AG08396 (cell line): ENCODE measurements at regions not wholly inside any gene's neighbourhood (a gene's known extent, or its start where the extent isn't known, plus 50 kb on each side); places are given as distances from the start of the nearest gene placed in this dataset.
"Not testable (repeated sequence)": the region's sequence is repeated elsewhere in the genome, so short reads cannot be mapped to it uniquely, and the experiment has no call there.

Experiments used
- DNase-seq: peaks from one replicate; pipeline ENCODE4 v3.0.0; 2012; ENCODE audit warnings: low spot score, mixed read lengths

DNA sequence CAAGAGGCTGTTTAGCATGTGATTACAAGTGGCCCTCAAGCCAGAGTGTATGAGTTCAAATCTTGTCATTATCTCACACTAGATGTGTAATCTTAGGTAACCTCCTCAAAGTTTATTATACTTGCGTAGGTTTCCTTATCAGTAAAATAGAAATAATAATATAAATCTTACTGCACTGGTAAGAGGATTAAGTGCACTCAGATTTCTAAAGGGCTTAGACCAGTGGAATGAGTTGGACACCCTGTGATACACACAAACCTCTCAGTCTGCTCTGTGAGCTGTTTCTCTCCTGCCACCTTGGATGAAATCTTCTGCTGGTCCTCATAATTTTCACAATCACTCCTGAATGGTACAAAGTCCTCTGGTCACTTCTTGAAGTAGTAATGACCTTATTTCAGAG is 145.4 kb upstream of the ZNF516 start:
- no peak for DNase-seq

- DNase-seq = no peak
These were observed 139.5 kb upstream of the ZNF516 start for GRCh38 chr18:76634564-76634963.

- DNase-seq = no peak
These were observed 138.7 kb upstream of the ZNF516 start for GRCh38 chr18:76633588-76634269.

DNA sequence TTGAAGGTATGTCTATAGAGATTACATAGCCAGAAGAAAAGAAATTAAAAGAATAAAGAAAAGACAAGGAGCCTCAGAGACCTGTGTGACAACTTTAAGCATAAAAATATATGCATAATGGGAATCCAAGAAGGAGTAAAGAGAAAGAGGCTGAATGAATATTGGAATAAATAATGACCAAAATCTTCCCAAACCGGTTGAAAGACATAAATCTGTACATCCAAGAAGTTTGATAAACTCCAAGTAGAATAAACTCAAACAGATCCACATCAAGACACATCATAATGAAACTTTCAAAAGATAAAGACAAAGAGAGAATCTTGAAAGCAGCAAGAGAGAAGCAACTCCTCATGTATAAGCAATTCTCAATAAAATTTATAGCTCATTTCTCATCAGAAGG is 132.4 kb upstream of the ZNF516 start:
- no peak for DNase-seq

DNA sequence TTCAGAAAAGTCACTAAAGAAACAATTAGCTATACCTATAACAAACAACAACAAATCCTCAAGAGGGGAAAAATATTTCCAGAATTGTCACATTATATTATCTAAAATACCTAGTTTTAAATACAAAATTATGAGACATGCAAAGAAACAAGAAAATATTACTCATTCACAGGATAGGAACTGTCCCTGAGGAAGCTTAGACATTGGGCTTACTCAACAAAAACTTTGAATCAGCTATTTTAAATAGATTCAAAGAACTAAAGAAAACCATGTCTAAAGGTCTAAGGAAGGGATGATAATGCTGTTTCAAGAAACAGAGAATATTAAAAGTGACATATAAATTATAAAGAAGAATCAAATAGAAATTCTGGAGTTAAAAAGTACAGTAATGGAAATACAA is 131.9 kb upstream of the ZNF516 start:
- no peak for DNase-seq

DNA sequence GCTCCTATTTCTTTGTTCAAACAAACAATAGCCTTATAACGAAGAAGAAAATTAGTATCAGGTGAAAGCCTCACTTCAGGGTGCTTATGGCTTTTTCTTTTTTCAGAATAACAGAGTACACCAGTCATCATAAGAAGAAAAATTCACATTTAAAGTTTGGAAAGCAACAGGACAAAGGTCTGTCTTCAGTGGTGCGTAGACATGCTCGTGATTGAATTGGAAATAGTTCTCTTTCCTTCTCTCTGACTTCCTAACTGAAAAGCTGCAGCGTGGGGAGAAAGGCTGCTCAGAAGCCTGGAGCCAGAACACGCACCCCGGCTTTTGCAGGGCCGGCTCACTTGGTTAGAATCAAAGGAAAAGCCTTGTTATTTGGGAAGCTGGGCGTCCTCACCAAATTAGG is 127.6 kb upstream of the ZNF516 start:
- DNase-seq = no peak

- no peak for DNase-seq
These were observed 126.9 kb upstream of the ZNF516 start for GRCh38 chr18:76621782-76622495.

- DNase-seq = no peak
These were observed 126.2 kb upstream of the ZNF516 start for GRCh38 chr18:76621226-76621625.

DNA sequence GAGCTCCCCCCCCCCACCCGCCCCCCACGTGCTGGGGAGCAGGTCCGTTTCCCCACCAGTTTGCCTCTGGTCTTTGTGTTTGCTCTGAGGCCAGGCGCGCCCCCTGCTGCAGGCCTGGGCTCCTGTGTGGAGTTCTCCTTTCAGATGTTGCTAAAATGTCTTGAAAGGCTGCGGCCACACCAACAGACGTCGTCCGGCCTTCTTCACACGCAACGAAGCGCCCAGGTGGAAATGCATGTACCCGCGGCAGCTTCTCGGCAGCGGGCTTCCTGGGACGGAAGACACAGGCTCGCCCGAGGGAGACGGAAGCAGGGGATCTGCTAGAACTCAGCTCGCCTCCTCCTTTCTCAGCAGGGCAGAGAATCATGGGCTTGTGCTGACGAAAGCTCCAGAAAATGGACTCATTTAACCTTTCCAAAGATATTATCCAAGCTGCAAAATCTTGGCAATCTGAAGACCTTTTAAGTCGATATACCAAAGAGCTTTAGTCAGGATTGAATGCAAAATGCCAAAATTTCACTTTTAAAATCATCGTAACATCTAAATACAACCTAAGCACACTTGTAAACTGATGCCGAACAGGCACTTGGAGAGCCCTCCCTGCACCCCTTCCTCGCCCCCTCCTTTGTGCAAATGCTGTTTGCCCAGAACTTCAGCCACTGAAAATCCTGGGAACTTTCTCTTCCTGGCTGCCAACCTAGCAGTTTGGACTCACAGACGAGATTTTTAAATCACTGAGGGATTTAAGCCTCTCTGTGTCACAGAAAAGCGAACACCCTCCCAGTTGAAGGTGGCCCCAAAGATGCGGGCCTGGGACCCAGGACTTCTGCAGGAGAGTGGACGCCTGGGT is 125.5 kb upstream of the ZNF516 start:
- DNase-seq = peak; percentile 83

- peak; percentile 40 for DNase-seq
These were observed 124.7 kb upstream of the ZNF516 start for GRCh38 chr18:76619621-76620315.

- peak; percentile 34 for DNase-seq
These were observed 124.2 kb upstream of the ZNF516 start for GRCh38 chr18:76619261-76619620.

GRCh38 chr18:76618721-76619120 is 123.7 kb upstream of the ZNF516 start:
- no peak for DNase-seq

GRCh38 chr18:76616373-76616772 is 121.3 kb upstream of the ZNF516 start:
- no peak for DNase-seq

DNA sequence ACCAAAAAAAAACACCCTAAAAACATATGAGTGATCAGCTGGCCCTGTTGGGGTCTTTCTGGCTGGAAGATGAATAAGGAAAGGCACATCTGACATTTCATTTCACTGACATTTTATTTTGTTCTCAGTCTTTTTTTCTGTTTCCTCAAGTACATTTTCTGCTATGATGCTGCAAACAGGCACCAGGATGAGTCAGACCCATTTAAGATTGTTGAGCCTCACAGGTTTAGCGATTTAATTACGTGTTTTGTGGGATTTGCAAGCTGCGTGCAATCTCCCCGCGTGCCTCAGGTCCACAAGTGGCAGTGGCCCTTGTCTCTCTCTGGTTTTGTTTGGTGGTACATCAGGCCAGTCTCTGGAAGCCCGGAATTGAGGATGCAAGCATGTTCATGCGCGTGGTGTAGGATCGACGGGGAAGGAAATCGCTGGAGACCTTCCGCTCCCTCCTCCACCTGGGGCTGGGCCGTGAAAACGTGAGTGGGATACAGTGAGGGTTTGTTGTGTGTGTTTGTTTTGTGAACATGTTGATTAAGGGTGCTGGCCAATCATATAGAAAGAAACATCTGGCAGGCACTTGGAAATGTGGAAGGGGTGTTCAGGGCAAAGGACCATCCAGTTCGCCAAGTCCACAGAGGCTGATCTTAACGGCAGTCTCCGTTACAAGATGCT is 120.2 kb upstream of the ZNF516 start:
- no peak for DNase-seq

DNA sequence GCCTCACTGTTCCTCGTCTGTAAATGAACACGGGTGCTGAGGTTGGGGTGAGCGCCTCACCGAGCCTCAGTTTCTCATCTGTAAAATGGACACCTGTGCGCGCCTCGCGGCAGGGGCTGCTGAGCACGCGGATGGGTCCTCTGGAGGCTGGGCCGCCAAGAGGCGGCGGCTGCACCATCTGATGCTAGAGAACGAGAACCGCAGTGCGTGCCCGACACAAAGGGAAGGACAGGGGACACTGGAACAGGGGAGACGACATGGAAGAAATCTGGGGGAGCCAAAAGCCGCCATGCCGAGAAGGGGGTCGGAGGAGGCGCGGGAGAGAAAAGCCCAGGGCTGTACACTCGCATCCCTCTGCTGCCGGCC is 118.7 kb upstream of the ZNF516 start:
- no peak for DNase-seq

DNA sequence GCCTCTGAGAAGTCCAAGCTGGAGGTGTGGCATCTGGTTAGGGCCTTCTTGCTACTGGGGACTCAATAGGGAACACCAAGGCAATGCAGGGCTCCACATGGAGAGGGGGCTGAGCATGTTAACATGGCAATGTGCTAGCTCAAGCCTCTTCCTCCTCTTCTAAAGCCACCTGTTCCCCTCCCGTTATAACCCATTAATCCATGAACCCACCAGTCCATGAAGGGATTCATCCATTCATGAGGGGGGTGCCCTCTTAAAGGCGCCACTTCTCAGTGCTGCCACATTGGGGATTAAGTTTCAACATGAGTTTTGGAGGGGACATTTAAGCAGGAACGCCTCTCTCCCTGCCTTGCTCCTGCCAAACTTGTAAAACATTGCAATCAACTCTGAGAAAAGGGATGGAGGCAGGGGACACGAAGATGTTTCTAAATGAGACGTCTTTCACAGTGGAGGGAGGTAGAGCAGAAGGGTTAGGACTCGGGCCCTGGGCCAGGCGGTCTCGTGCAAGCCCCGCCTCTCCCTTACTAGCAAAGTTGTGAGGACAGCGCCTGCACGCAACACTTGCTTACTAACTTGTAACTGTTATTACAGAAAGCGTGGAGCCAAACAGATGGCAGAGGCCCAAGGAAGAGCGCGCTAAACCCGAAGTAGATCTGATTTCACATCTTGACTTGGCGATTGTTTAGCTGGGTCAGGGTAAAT is 118.2 kb upstream of the ZNF516 start:
- DNase-seq = no peak

DNA sequence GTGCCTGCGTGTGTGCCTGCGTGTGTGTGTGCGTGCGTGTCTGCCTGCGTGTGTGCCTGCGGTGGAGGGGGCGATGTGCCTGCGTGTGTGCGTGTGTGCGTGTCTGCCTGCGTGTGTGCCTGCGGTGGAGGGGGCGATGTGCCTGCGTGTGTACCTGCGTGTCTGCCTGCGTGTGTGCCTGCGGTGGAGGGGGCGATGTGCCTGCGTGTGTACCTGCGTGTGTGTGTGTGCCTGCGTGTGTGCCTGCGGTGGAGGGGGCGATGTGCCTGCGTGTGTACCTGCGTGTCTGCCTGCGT is 116.7 kb upstream of the ZNF516 start:
- not testable (repeated sequence) for DNase-seq

DNA sequence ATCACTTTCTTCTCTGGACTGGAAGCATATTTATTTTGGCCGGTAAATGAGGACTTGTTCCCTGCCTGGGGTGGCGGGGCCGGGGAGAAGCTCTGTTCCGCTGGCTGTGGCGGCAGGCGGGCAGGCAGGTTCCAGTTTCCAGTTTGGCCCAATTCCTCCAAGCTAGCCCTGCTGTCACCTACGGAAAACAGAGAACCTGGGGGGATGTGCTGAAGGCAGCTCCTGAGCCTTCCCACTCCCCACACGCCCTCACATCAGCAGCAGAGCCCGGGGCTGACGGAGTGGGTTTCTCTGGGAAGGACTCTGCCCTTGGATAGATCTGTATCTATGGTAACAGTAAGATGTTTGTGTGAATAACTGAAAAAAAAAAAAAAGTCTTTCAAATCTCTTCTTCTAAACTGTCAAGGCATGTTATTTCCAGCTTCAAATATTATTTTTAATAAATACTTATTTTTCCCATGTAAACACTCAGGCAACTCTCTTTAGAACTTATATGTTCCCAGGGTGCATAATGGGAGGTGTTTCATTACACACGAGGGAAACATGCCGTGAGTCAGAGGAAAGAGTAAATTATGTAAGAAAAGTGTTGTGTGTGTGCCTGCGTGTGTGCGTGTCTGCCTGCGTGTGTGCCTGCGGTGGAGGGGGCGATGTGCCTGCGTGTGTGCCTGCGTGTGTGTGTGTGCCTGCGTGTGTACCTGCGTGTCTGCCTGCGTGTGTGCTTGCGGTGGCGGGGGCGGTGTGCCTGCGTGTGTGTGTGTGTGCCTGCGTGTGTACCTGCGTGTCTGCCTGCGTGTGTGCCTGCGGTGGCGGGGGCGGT is 116.1 kb upstream of the ZNF516 start:
- DNase-seq = peak; percentile 63

GRCh38 chr18:76610012-76610411 is 115.0 kb upstream of the ZNF516 start:
- DNase-seq = no peak

DNA sequence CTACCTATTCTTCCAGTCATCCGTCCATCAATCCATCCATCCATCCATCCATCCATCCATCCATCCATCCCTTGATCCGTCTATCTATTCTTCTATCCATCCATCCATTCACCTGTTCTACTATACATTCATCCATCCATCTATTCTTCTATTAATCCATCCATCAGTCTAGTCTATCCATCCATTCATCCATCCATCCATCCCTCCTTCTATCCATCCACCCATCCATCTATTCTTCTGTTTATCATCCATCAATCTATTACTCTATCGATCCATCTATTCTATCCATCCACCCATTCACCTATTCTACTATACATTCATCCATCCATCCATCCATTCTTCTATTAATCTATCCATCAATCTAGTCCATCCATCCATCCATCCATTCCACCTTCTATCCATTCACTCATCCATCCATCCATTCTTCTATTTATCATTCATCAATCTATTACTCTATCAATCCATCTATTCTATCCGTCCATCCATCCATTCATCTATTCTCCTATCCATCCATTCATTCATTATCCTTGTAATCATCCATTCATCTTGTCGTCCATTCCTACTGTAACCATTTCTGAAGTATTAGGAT is 110.4 kb upstream of the ZNF516 start:
- DNase-seq = no peak
